H1 (cell line): ENCODE measurements at regions not wholly inside any gene's neighbourhood (a gene's known extent, or its start where the extent isn't known, plus 50 kb on each side); places are given as distances from the start of the nearest gene placed in this dataset.

Experiments
- CTCF ChIA-PET: fragments of 300-600 bp; sonication (Branson Sonifier 250); formaldehyde crosslinking; loops from one replicate; lab custom pipeline; 2021; ENCODE audit not compliant: partially characterized antibody; lab: Charles Lee
- POLR2A ChIA-PET: fragments of 300-600 bp; sonication (Branson Sonifier 250); formaldehyde crosslinking; loops from one replicate; lab custom pipeline; 2021; ENCODE audit warnings: inconsistent platforms; ENCODE audit not compliant: partially characterized antibody; lab: Charles Lee
- DNase-seq, 2 experiments: peaks; one replicate each; pipeline versions ENCODE4 v3.0.0 to v3.0.0-alpha.2; 2010 to 2022; ENCODE audit warnings: low spot score in 2 of 2, low read depth in 1 of 2, mixed read lengths in 1 of 2
- FAIRE-seq: peaks from 2 replicates; lab custom pipeline; 2011; peaks lifted over from hg19 to GRCh38; lab: Jason Lieb, UNC
- H2AFZ ChIP-seq: 2 replicates; pipeline ENCODE4 v1.8.1; 2012; ENCODE audit warnings: low read length, inconsistent platforms
- H2AK5ac ChIP-seq: 2 replicates; pipeline ENCODE4 v1.6.1; 2013; ENCODE audit warnings: low read depth, low read length
- H2BK120ac ChIP-seq: replicated peaks from 2 replicates; pipeline ENCODE3; 2013; ENCODE audit warnings: low read depth, low read length, inconsistent platforms
- H2BK12ac ChIP-seq: 2 replicates; pipeline ENCODE4 v1.6.1; 2013; ENCODE audit warnings: low read depth, low read length
- H2BK15ac ChIP-seq: 2 replicates; pipeline ENCODE4 v1.6.1; 2013; ENCODE audit warnings: low read length
- H2BK20ac ChIP-seq: 2 replicates; pipeline ENCODE4 v1.6.1; 2013; ENCODE audit warnings: low read length
- H2BK5ac ChIP-seq: 2 replicates; pipeline ENCODE4 v1.6.1; 2013; ENCODE audit warnings: low read depth, low read length
- H3K14ac ChIP-seq: 2 replicates; pipeline ENCODE4 v1.6.1; 2013; ENCODE audit warnings: inconsistent platforms; ENCODE audit not compliant: insufficient read length
- H3K18ac ChIP-seq: 2 replicates; pipeline ENCODE4 v1.6.1; 2013; ENCODE audit warnings: low read length; ENCODE audit errors: extremely low read depth
- H3K23ac ChIP-seq: 2 replicates; pipeline ENCODE4 v1.6.1; 2013; ENCODE audit warnings: inconsistent platforms; ENCODE audit not compliant: insufficient read length
- H3K23me2 ChIP-seq: 2 replicates; pipeline ENCODE4 v1.6.1; 2013; ENCODE audit warnings: low read depth, low read length
- H3K27ac ChIP-seq: 2 replicates; pipeline ENCODE4 v1.6.1; 2011; ENCODE audit warnings: low read depth, low read length, inconsistent platforms
- H3K27me3 ChIP-seq, 4 experiments: replicated peaks in 1 of 4; 1 replicate in 1 of 4; 2 replicates in 3 of 4; pipeline versions ENCODE4 v1.6.1 to v1.8.1; 2011 to 2013; ENCODE audit warnings: low read length in 3 of 4, mild to moderate bottlenecking in 3 of 4, inconsistent platforms in 2 of 4, mixed read lengths in 2 of 4, moderate library complexity in 1 of 4; ENCODE audit not compliant: control insufficient read depth in 3 of 4, insufficient read depth in 3 of 4; ENCODE audit errors: extremely low read depth in 1 of 4
- H3K36me3 ChIP-seq, 4 experiments: 2 replicates each; pipeline versions ENCODE4 v1.6.1 to v1.8.1; 2011 to 2013; ENCODE audit warnings: mild to moderate bottlenecking in 4 of 4, low read length in 3 of 4, moderate library complexity in 2 of 4, control low read depth in 1 of 4, inconsistent platforms in 1 of 4; ENCODE audit not compliant: insufficient read depth in 4 of 4, control insufficient read depth in 2 of 4
- H3K4ac ChIP-seq: replicated peaks from 2 replicates; pipeline ENCODE3; 2013; ENCODE audit warnings: low read length, low read depth, mixed read lengths, inconsistent platforms; ENCODE audit not compliant: insufficient read length
- H3K4me1 ChIP-seq, 4 experiments: replicated peaks in 1 of 4; 1 replicate in 1 of 4; 2 replicates in 3 of 4; pipeline versions ENCODE4 v1.6.1 to v1.8.1; 2011 to 2013; ENCODE audit warnings: low read length in 3 of 4, inconsistent platforms in 2 of 4, mixed read lengths in 1 of 4; ENCODE audit not compliant: insufficient read depth in 4 of 4, control insufficient read depth in 3 of 4
- H3K4me2 ChIP-seq, 2 experiments: 2 replicates each; pipeline versions ENCODE4 v1.6.1 to v1.8.1; 2011 to 2013; ENCODE audit warnings: low read depth in 2 of 2, low read length in 2 of 2, control low read depth in 1 of 2, inconsistent platforms in 1 of 2, mild to moderate bottlenecking in 1 of 2; ENCODE audit not compliant: insufficient read depth in 1 of 2
- H3K4me3 ChIP-seq, 4 experiments: fragments of 200-600, 300-600 bp in 1 of 4; sonication (generic), shearing (Covaris generic), sonication (Bioruptor Twin) in 1 of 4; 2 replicates each; pipeline versions ENCODE4 v1.5.1 to v1.8.1; 2011 to 2016; ENCODE audit warnings: low read length in 4 of 4, low read depth in 3 of 4, control low read depth in 2 of 4, inconsistent platforms in 2 of 4, mild to moderate bottlenecking in 2 of 4, mixed read lengths in 1 of 4, moderate library complexity in 1 of 4; ENCODE audit not compliant: insufficient read depth in 2 of 4; ENCODE audit errors: extremely low read depth in 1 of 4
- H3K56ac ChIP-seq: replicated peaks from 2 replicates; pipeline ENCODE3; 2013; ENCODE audit warnings: low read depth, mild to moderate bottlenecking, mixed read lengths, low read length, inconsistent platforms; ENCODE audit not compliant: insufficient read length
- H3K79me1 ChIP-seq: 2 replicates; pipeline ENCODE4 v1.6.1; 2013; ENCODE audit warnings: low read depth, low read length, control low read depth
- H3K79me2 ChIP-seq, 2 experiments: 2 replicates each; pipeline versions ENCODE4 v1.6.1 to v1.8.1; 2012 to 2013; ENCODE audit warnings: low read length in 2 of 2, mild to moderate bottlenecking in 2 of 2, inconsistent platforms in 1 of 2; ENCODE audit not compliant: insufficient read depth in 2 of 2, control insufficient read depth in 1 of 2
- H3K9ac ChIP-seq, 4 experiments: replicated peaks in 1 of 4; 1 replicate in 1 of 4; 2 replicates in 3 of 4; pipeline versions ENCODE4 v1.6.1 to v1.8.1; 2011 to 2013; ENCODE audit warnings: low read depth in 3 of 4, low read length in 3 of 4, control low read depth in 2 of 4, mild to moderate bottlenecking in 2 of 4, moderate library complexity in 2 of 4, inconsistent platforms in 1 of 4; ENCODE audit errors: extremely low read depth in 1 of 4
- H3K9me3 ChIP-seq, 2 experiments: 2 replicates each; pipeline versions ENCODE4 v1.6.1 to v1.8.1; 2012 to 2013; ENCODE audit warnings: mild to moderate bottlenecking in 2 of 2, moderate library complexity in 2 of 2, control low read depth in 1 of 2, inconsistent platforms in 1 of 2, low read depth in 1 of 2, low read length in 1 of 2, mixed read lengths in 1 of 2; ENCODE audit not compliant: insufficient read depth in 2 of 2
- H4K20me1 ChIP-seq, 2 experiments: replicated peaks in 1 of 2; 2 replicates each; pipeline versions ENCODE3 to v1.8.1; 2011 to 2013; ENCODE audit warnings: inconsistent platforms in 2 of 2, low read length in 2 of 2, mild to moderate bottlenecking in 1 of 2; ENCODE audit not compliant: insufficient read depth in 2 of 2, control insufficient read depth in 1 of 2
- H4K5ac ChIP-seq: 2 replicates; pipeline ENCODE4 v1.6.1; 2013; ENCODE audit warnings: low read length, low read depth, mixed read lengths, inconsistent platforms; ENCODE audit not compliant: insufficient read length
- H4K8ac ChIP-seq: 2 replicates; pipeline ENCODE4 v1.8.0; 2013; ENCODE audit warnings: mild to moderate bottlenecking, moderate library complexity, low read length, inconsistent platforms; ENCODE audit not compliant: insufficient read depth; ENCODE audit errors: extremely low read depth
- H4K91ac ChIP-seq: replicated peaks from 2 replicates; pipeline ENCODE3; 2013; ENCODE audit warnings: low read length, mixed read lengths, inconsistent platforms; ENCODE audit not compliant: insufficient read length
- KDM4A ChIP-seq: IDR thresholded peaks from one replicate; pipeline ENCODE4 v1.7.1; 2012; ENCODE audit warnings: low read depth, mild to moderate bottlenecking, moderate library complexity, low read length, inconsistent platforms; ENCODE audit not compliant: severe bottlenecking
- NRF1 ChIP-seq: IDR thresholded peaks from 2 replicates; pipeline ENCODE4 v1.6.1; 2011; ENCODE audit warnings: mild to moderate bottlenecking, low read depth, low read length, improper control_type of control experiment
- WGBS, 2 experiments: shearing (Covaris generic) in 1 of 2; methylation state at CpG; one replicate each; pipeline versions ENCODE4 v1.1.6 to v1.1.7; 2013 to 2015; ENCODE audit warnings: low lambda C conversion rate in 2 of 2, mixed read lengths in 2 of 2, inconsistent platforms in 1 of 2, low coverage in 1 of 2, missing lambda C conversion rate in 1 of 2; ENCODE audit not compliant: insufficient replicate concordance in 2 of 2, insufficient coverage in 1 of 2, insufficient read length in 1 of 2; ENCODE audit errors: extremely low coverage in 1 of 2, missing lambda C conversion rate in 1 of 2; 5-methylcytosine and 5-hydroxymethylcytosine counted together

GRCh38 chr3:144989807-144990206 lies 1018.2 kb downstream of the DIPK2A start:
- Histone ChIP-seq H4K8ac (no peak overlapping the region), H3K79me2 (no peaks in the 10 kb centered on the region), H2BK15ac (no peak overlapping the region), H4K20me1 (no peaks in the 10 kb centered on the region), H2BK120ac (no peak overlapping the region), H3K9ac (no peak overlapping the region), H3K27ac (no peak overlapping the region), H3K79me1 (no peaks in the 10 kb centered on the region), H2AK5ac (no peak overlapping the region), H3K4ac (no peak overlapping the region), H3K14ac (no peak overlapping the region), H4K91ac (no peak overlapping the region), H4K5ac (no peak overlapping the region), H2BK5ac (no peak overlapping the region), H3K27me3 (no peaks in the 10 kb centered on the region), H3K18ac (no peak overlapping the region), H3K36me3 (no peaks in the 10 kb centered on the region), H2AFZ (no peak overlapping the region), H3K56ac (no peak overlapping the region), H2BK20ac (no peak overlapping the region), H3K23me2 (no peaks in the 10 kb centered on the region), H3K4me1 (no peaks in the 10 kb centered on the region), H3K23ac (no peak overlapping the region), H3K9me3 (no peaks in the 10 kb centered on the region), H3K4me3 (no peak overlapping the region), H2BK12ac (no peak overlapping the region), H3K4me2 (no peak overlapping the region)
- FAIRE-seq, result no peak
- POLR2A ChIA-PET, result no interaction called here
- WGBS, 2 experiments, result 93% methylated on average over 2 of the region's 2 CpGs; no CpG with 5 or more reads in 1 of the 2 experiments
- TF ChIP-seq KDM4A (no peak), NRF1 (no peak)
- DNase-seq, result no peak
- CTCF ChIA-PET, result interaction anchor here (1.3 kb wide), 1 partner anchor 15 kb away, joined by 3 read pairs; no protein-coding TSS in a partner anchor
